Trophoblast cell (in vitro differentiated cells and primary cell): ENCODE measurements at regions not wholly inside any gene's neighbourhood (a gene's known extent, or its start where the extent isn't known, plus 50 kb on each side); places are given as distances from the start of the nearest gene placed in this dataset.
"Not testable (repeated sequence)": the region's sequence is repeated elsewhere in the genome, so short reads cannot be mapped to it uniquely, and the experiment has no call there.

ENCODE experiments used
- DNase-seq, 2 donors: peaks; one replicate each; pipeline ENCODE4 v3.0.0-alpha.2; 2016
- H2AFZ ChIP-seq: 2 replicates; pipeline ENCODE4 v1.6.1; 2013; ENCODE audit warnings: low read length, moderate library complexity, mild to moderate bottlenecking; ENCODE audit not compliant: insufficient read depth, poor library complexity
- H2AK5ac ChIP-seq: 2 replicates; pipeline ENCODE4 v1.6.1; 2013; ENCODE audit warnings: mild to moderate bottlenecking, low read length
- H2BK120ac ChIP-seq: 2 replicates; pipeline ENCODE4 v1.6.1; 2013; ENCODE audit warnings: low read length, mild to moderate bottlenecking, moderate library complexity; ENCODE audit not compliant: insufficient read depth, poor library complexity
- H2BK12ac ChIP-seq: 2 replicates; pipeline ENCODE4 v1.6.1; 2013; ENCODE audit warnings: mild to moderate bottlenecking, low read length, moderate library complexity
- H2BK5ac ChIP-seq: 2 replicates; pipeline ENCODE4 v1.6.1; 2013; ENCODE audit warnings: low read length, low read depth, moderate library complexity, mild to moderate bottlenecking; ENCODE audit not compliant: poor library complexity
- H3K14ac ChIP-seq: 2 replicates; pipeline ENCODE4 v1.6.1; 2013; ENCODE audit warnings: mild to moderate bottlenecking, low read length
- H3K18ac ChIP-seq: 2 replicates; pipeline ENCODE4 v1.6.1; 2013; ENCODE audit warnings: mild to moderate bottlenecking, low read length
- H3K23ac ChIP-seq: 2 replicates; pipeline ENCODE4 v1.6.1; 2013; ENCODE audit warnings: low read length
- H3K27ac ChIP-seq: 2 replicates; pipeline ENCODE4 v1.5.1; 2013; ENCODE audit warnings: low read depth, mild to moderate bottlenecking, inconsistent platforms, low read length, moderate library complexity
- H3K27me3 ChIP-seq: 2 replicates; pipeline ENCODE4 v1.6.1; 2013; ENCODE audit warnings: inconsistent platforms, mild to moderate bottlenecking, low read length, moderate library complexity; ENCODE audit not compliant: insufficient read depth
- H3K36me3 ChIP-seq, 2 experiments: 1 replicate in 1 of 2; 2 replicates in 1 of 2; pipeline ENCODE4 v1.6.1; 2013; ENCODE audit warnings: low read length in 2 of 2, mild to moderate bottlenecking in 2 of 2, moderate library complexity in 1 of 2; ENCODE audit not compliant: insufficient read depth in 2 of 2, control insufficient read depth in 1 of 2
- H3K4ac ChIP-seq: 2 replicates; pipeline ENCODE4 v1.6.1; 2013; ENCODE audit warnings: low read depth, mild to moderate bottlenecking, low read length, moderate library complexity
- H3K4me1 ChIP-seq, 2 experiments: 1 replicate in 1 of 2; 2 replicates in 1 of 2; pipeline ENCODE4 v1.6.1; 2013; ENCODE audit warnings: low read length in 2 of 2, mild to moderate bottlenecking in 2 of 2, moderate library complexity in 1 of 2; ENCODE audit not compliant: insufficient read depth in 2 of 2, control insufficient read depth in 1 of 2
- H3K4me2 ChIP-seq: 2 replicates; pipeline ENCODE4 v1.6.1; 2013; ENCODE audit warnings: inconsistent platforms, mild to moderate bottlenecking, low read length, moderate library complexity
- H3K4me3 ChIP-seq: 2 replicates; pipeline ENCODE4 v1.5.1; 2013; ENCODE audit warnings: mild to moderate bottlenecking, low read depth, low read length, inconsistent platforms
- H3K79me1 ChIP-seq: one replicate; pipeline ENCODE4 v1.6.1; 2013; ENCODE audit warnings: low read length
- H3K79me2 ChIP-seq: 2 replicates; pipeline ENCODE4 v1.6.1; 2013; ENCODE audit warnings: low read length, mild to moderate bottlenecking; ENCODE audit not compliant: control insufficient read depth, insufficient read depth, poor library complexity
- H3K9ac ChIP-seq: 2 replicates; pipeline ENCODE4 v1.6.1; 2013; ENCODE audit warnings: mild to moderate bottlenecking, low read length
- H3K9me3 ChIP-seq: 2 replicates; pipeline ENCODE4 v1.6.1; 2013; ENCODE audit warnings: low read depth, mild to moderate bottlenecking, control low read depth, inconsistent platforms, low read length; ENCODE audit not compliant: insufficient read depth
- H4K12ac ChIP-seq: 2 replicates; pipeline ENCODE4 v1.6.1; 2013; ENCODE audit warnings: low read depth, mild to moderate bottlenecking, low read length, moderate library complexity
- H4K8ac ChIP-seq: 2 replicates; pipeline ENCODE4 v1.6.1; 2013; ENCODE audit warnings: low read depth, mild to moderate bottlenecking, low read length, moderate library complexity
- H4K91ac ChIP-seq: one replicate; pipeline ENCODE4 v1.6.1; 2013; ENCODE audit warnings: low read depth, mild to moderate bottlenecking, low read length, moderate library complexity
- WGBS: extraction: QIAGEN DNeasy Blood & Tissue Kit; methylation state at CpG from one replicate; pipeline ENCODE4 v1.1.7; 2013; ENCODE audit warnings: missing lambda C conversion rate; ENCODE audit not compliant: insufficient read length, insufficient coverage; ENCODE audit errors: extremely low coverage; 5-methylcytosine and 5-hydroxymethylcytosine counted together

- Histone ChIP-seq H4K91ac (no peak overlapping the region), H3K4me2 (no peak overlapping the region), H2BK5ac (no peak overlapping the region), H3K9me3 (no peaks in the 10 kb centered on the region), H4K12ac (no peak overlapping the region), H3K23ac (no peak overlapping the region), H3K4me1 (no peaks in the 10 kb centered on the region), H4K8ac (no peak overlapping the region), H3K36me3 (no peaks in the 10 kb centered on the region), H2BK120ac (no peak overlapping the region), H3K27me3 (no peaks in the 10 kb centered on the region), H3K79me2 (no peaks in the 10 kb centered on the region), H3K4me3 (no peak overlapping the region), H2BK12ac (no peak overlapping the region), H3K27ac (no peak overlapping the region), H2AFZ (no peak overlapping the region), H3K9ac (no peak overlapping the region), H2AK5ac (no peak overlapping the region), H3K79me1 (no peaks in the 10 kb centered on the region), H3K18ac (no peak overlapping the region), H3K4ac (no peak overlapping the region), H3K14ac (no peak overlapping the region)
- no peak for DNase-seq
- WGBS: no CpG with 5 or more reads among the region's 6 CpGs
These were observed 112.5 kb upstream of the PRSS1 start for GRCh38 chr7:142636751-142637150.

DNA sequence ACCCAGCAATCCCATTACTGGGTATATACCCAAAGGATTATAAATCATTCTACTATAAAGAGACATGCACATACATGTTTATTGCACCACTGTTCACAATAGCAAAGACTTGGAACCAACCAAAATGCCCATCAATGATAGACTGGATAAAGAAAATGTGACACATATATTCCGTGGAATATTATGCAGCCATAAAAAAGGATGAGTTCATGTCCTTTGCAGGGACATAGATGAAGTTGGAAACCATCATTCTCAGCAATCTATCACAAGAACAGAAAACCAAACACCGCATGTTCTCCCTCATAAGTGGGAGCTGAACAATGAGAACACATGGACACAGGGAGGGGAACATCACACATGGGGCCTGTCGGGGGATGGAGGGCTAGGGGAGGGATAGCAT lies 113.2 kb upstream of the PRSS1 start:
- H3K9me3 ChIP-seq, H3K9ac ChIP-seq, H3K36me3 ChIP-seq, H2AK5ac ChIP-seq, H2BK12ac ChIP-seq, H3K23ac ChIP-seq, H4K12ac ChIP-seq, H4K8ac ChIP-seq, H3K27ac ChIP-seq, H3K4ac ChIP-seq, H3K79me2 ChIP-seq, DNase-seq, H3K79me1 ChIP-seq, H3K27me3 ChIP-seq, H2BK5ac ChIP-seq, H2BK120ac ChIP-seq, H3K4me3 ChIP-seq, H3K4me2 ChIP-seq, H3K4me1 ChIP-seq, H4K91ac ChIP-seq, H2AFZ ChIP-seq, H3K14ac ChIP-seq, H3K18ac ChIP-seq: not testable (repeated sequence)
- no CpG with 5 or more reads among the region's 3 CpGs for WGBS

DNA sequence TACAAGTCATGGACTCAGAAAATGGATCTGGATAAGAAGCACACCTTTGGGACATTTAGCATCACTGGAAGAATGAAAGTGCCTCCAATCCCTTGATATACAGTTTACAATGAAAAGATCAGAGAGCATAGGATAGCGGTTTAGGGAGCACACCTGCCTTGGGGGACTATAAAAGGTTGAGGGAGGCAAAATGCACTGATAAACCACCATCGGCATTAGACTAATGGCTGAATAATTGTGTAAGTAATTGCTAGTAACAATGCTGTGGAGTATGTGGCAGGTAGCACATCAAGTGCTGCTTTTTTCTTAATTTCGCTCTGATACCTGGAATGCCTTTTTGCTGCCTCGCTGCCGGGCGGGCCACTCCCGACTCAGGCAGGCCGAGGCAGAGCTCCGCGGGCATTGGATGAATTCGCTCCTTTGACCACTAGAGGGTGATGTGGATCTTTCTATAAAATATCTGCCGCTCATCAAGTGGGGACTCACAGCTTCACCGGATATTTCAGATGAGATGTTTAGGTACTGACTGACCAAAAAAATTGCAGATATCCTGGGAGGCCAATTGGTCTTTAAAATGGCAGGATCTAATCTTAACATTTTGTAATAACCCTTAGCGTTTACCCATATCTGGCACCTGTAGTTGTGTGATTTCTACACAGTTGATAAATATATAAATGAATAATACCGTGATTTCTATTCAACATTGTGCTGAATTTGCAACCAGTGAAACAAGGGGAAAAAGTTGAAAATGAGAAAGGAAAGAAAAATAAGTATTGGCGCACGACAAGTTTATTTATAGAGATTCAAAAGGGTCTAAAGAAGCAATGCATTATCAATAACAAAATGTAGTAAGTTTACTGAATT lies 116.8 kb upstream of the PRSS1 start:
- H3K9me3 ChIP-seq: no peaks in the 10 kb centered on the region
- no peak overlapping the region for H2BK12ac ChIP-seq
- no peaks in the 10 kb centered on the region for H3K36me3 ChIP-seq
- no peaks in the 10 kb centered on the region for H3K27me3 ChIP-seq
- peaks cover 3% of the 10 kb centered on the region for H3K79me1 ChIP-seq
- no peak overlapping the region for H3K27ac ChIP-seq
- WGBS: no CpG with 5 or more reads among the region's 17 CpGs
- no peak overlapping the region for H3K14ac ChIP-seq
- H3K4me2 ChIP-seq: no peak overlapping the region
- H4K12ac ChIP-seq: no peak overlapping the region
- H3K4me1 ChIP-seq: peaks cover 3 to 4% of the 10 kb centered on the region in 2 experiments
- no peak overlapping the region for H2AFZ ChIP-seq
- DNase-seq: peak; percentile 67 to 90
- no peak overlapping the region for H3K18ac ChIP-seq
- no peak overlapping the region for H2AK5ac ChIP-seq
- H3K23ac ChIP-seq: no peak overlapping the region
- no peak overlapping the region for H4K91ac ChIP-seq
- H2BK120ac ChIP-seq: no peak overlapping the region
- H3K4ac ChIP-seq: no peak overlapping the region
- no peak overlapping the region for H3K9ac ChIP-seq
- no peak overlapping the region for H4K8ac ChIP-seq
- H3K4me3 ChIP-seq: no peak overlapping the region
- no peaks in the 10 kb centered on the region for H3K79me2 ChIP-seq
- H2BK5ac ChIP-seq: no peak overlapping the region

DNA sequence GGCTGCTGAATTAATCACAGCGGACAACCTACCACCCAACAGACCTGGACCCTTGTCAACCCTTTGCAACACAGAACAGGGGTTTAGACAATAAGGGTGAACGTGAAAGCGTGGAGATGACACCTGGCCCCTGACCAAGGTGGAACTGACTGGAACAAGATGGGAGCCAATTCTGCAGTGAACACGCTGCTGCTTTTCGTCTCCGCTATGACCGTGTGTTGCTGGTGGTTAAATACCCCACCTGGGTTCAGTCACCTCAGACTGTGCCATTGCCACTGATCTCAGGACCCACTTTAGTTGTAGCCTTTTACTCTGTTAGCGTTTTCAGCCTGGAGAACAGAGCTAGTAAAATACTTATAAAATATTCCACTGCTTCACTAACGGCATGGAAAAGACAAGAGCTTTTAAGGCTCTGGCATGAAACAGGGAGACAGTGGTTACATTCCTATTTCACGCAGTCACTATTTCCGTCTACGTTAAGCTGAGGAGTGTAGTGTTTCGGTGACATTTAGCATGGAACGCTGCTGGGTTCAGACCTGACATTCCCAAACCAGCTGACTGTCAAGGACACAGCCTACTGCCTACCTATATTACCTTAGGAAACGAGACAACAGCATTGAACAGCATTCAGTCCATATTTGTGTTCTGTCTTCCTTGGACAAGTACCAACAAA lies 119.5 kb upstream of the PRSS1 start:
- Histone ChIP-seq H4K12ac (no peak overlapping the region), H3K79me1 (peaks cover 3% of the 10 kb centered on the region), H2AFZ (no peak overlapping the region), H3K23ac (no peak overlapping the region), H3K79me2 (no peaks in the 10 kb centered on the region), H3K9me3 (no peaks in the 10 kb centered on the region), H3K27ac (peak overlapping the region; percentile 31), H4K8ac (no peak overlapping the region), H4K91ac (peak overlapping the region; percentile 66), H3K14ac (peak overlapping the region; percentile 13), H3K4me3 (no peak overlapping the region), H3K9ac (no peak overlapping the region), H3K4me2 (peak overlapping the region; percentile 30), H3K4me1 (peaks cover 3 to 4% of the 10 kb centered on the region in 2 experiments), H3K18ac (peak overlapping the region; percentile 2), H2AK5ac (no peak overlapping the region), H2BK12ac (peak overlapping the region; percentile 5), H2BK120ac (no peak overlapping the region), H2BK5ac (no peak overlapping the region), H3K27me3 (no peaks in the 10 kb centered on the region), H3K36me3 (no peaks in the 10 kb centered on the region), H3K4ac (no peak overlapping the region)
- DNase-seq: peak; percentile 37 to 64
- no CpG with 5 or more reads among the region's 15 CpGs for WGBS
